HG03060 (cell line): ENCODE measurements at regions not wholly inside any gene's neighbourhood (a gene's known extent, or its start where the extent isn't known, plus 50 kb on each side); places are given as distances from the start of the nearest gene placed in this dataset.

Experiments
- ATAC-seq: cut with Tn5 transposase; IDR thresholded peaks from one replicate; pipeline ENCODE4 v1.9.1; 2021; ENCODE audit warnings: low read depth, moderate number of reproducible peaks; ENCODE audit not compliant: unreplicated experiment

DNA sequence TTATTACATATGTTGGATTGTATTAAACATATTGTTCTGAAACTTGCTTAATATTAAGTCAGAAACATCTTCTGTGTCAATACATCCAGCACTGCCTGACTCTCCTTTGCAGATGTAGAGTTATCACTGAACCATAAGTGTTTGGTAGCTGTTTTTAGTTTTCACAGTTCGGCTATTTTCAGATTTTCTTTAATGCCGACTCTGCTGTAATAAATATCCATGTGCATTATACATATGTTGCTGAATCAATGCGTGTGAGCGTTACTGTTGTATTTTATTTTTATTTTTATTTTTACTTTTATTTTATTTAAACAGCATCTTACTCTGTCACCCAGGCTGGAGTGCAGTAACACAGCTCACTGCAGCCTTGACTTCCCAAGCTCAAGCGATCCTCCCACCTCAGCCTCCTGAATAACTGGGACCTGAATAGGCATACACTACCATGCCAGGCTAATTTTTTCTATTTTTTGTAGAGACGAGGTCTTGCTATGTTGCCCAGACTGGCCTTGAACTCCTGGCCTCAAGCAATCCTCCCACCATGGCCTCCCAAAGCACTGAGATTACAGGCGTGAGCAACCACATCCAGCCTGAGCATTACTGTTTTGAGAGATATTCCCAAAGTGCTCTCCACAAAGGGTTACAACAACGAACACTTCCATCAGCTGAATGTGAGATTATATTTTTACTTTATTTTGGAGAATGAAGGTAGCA lies 50.7 kb upstream of the NOCT start:
- no peak for ATAC-seq

DNA sequence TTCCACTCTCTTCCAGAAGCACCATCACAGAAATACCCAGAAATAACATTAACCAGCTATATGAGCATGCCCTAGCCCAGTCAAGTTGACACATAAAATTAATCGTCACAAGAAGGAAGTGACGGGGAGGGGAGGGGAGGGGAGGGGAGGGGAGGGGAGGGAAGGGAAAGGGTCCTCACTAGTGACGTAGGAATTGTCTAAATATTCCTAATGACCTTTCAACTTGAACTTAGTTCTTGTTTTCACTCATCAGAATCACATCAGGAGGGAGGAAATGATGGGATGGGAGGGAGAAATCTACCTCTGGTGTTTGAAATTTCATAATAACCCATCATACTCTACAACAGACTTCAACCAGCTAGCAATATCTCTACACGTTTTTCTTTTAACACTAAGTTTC lies 52.2 kb upstream of the NOCT start:
- ATAC-seq: no peak

DNA sequence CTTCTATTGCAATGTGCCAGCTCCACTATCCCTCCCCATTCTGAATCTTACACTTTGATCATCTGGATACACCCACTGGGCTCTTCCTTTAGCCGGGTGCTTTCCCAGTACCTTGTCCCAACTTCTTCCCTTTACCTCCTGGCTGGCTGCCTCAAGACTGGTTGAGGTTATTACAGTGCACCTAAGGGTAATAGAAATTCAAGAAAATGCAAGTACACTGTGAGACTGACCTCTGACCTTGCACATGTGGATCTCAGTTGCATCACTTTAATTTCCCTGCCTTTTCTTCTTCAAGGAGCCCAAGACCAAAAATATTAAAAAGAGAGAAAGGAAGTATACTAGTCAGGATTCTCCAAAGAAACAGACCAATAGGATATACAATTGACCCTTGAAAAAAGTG lies 53.9 kb upstream of the NOCT start:
- no peak for ATAC-seq

DNA sequence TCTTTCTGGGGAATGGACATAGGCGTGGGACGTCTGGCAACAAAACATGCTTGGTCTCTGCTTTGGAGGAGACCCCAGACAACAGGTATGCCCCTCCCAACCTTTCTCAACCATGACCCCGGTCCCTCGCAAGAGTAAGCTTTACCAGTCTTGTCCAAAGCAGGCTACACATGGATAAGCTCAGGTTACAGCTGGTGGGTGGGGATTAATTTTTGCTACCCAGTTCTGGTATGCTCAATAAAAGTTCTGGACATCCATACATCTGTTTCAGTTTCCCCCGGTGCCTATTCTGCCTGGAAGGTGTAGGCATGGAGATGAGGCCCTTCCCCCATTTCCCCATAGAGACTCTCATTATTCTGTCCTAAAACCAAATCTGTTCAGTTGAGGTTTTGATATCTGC lies 54.5 kb upstream of the NOCT start:
- no peak for ATAC-seq

DNA sequence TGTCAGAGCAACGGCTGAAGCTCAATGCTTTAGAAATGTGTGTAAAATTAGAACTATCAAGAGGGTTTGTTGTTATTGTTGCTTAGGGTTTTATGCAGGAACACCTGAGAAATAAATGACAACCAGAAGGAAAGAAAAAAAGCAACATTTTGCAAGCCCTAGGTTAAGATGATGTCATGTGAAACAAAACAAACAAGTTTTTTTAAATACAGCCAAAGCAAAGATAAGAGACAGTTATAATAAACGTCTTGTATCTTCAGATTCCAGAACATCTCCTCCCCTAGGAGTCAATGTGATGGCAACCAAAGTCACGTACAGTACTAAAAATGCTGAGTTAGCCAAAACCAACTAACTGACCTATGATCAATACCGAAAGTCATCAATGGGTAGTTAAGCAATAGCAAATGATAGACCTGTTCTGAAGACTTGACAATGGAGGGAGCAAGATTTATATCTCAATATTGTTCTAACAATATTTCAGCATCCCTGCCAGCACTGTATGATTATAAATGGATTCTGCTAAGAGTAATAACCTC lies 55.3 kb upstream of the NOCT start:
- no peak for ATAC-seq

DNA sequence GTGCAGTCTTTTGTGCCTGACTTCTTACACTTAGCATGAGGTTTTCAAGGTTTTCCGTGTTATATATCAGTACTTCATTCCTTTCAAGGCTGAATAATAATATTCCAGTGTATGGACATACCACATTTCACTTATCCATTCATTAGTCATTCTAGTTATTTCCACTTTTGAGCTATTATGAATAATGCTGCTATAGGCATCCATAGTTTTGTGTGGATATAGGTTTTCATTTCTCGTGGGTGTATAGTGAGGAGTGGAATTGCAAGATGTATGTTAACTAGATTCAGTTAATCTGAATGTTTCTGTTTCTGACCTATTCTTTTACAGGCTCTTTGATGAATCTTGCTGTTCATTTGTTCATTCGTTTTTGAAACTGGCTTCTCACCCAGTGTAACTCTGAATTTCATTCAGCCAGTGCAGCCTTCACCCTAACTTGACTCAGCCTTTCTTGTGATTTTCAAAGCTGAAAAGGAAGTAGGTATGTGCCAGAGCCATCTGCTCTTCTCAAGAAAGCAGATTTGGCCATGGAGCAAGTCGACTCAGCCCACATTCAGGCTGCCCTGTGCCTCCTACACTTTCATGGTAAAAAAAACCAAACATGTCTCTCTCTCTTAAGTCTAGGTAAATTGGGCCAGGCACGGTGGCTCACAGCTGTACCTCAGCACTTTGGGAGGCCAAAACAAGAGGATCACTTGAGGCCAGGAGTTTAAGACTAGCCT lies 56.3 kb upstream of the NOCT start:
- ATAC-seq: no peak

DNA sequence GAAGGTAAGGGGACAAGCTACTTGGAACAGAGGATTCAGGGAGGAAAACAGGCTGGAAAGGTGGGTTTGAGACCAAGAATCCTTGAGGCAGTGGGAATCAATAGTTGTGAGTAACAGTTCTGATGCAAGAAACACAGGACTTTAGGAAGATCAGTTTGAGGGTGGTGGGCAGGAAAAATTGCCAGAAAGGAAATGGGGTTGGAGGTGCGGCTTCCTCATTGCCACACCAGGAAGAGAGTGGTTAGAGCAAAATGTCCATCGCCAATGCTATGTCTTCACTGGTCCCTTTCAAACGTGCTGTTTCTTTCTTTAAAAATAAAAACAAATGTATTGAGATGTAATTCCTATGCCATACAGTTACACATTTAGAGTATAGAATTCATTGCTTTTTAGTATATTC lies 57.1 kb upstream of the NOCT start:
- ATAC-seq: no peak

DNA sequence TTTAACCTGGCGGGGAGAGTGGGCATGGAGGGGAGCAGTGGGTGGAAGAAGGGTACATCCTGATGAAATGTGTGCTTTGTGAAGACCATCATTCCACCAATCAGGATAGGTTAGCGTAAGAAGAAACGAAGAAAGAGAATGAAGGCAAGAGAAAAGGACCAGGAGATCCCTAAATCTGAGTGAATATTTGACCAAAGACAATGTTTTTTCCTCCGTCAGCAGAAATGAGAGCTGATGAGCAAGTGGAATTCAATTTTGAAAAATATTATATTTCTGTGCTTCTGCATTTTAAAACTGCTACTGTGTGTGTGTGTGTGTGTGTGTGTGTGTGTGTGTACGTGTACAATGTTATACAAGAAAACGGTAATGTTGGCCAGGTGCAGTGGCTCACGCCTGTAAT lies 58.3 kb upstream of the NOCT start:
- ATAC-seq: no peak

DNA sequence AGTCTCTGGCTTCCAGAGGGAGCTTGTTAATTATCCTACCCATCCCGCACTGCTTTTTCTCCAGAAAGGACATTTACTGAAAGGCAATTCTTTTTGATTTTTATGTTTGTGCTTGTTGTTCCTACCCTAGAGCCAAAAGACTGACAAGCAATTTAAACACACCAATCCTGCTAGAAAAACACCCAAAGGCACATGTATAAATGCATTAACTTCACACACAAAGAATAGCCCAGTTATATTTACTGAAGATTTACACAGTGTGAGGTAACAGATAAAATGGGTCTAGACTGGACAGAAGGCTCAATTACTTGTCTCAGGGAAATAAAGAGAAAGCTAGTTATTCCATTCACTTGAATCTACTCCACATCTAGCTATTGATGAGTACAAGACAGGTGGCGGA lies 61.2 kb upstream of the NOCT start:
- no peak for ATAC-seq

DNA sequence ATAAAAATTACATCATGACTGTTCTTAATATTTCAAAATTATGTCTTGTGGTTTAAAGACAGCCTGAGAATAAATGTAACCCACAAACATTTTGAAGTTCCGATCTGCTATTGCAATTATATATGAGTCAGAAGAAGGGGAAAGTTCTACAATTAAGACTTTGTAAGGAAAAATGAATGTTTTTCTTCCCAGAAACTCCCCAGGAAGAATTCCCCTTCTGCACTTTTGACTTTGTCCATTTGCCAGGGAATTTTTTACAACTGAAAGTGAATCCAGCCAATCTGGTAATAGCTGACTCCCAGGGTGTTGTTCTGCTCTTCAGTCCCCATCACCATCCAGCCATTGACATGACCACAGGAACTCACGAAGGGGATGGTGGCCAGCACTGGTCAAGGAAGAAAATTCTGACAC lies 61.6 kb upstream of the NOCT start:
- no peak for ATAC-seq

DNA sequence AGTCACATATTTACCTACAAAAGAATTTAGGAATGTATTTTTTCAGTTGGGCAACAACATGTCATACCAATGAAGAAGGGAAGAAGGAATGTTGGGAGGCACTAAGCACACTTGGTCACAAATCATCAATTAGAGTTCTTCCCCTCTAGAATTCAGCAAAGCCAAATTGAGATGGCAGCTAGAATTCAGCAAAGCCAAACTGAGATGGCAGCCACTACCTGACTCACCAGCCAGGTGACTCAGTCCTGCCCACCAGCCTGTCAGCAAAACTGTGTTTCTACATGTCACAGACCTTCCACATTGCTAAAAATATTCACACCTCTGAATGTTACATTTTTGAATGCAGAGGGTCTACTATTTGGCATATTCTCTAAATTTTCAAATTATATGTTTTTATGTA lies 63.2 kb upstream of the NOCT start:
- ATAC-seq: no peak

DNA sequence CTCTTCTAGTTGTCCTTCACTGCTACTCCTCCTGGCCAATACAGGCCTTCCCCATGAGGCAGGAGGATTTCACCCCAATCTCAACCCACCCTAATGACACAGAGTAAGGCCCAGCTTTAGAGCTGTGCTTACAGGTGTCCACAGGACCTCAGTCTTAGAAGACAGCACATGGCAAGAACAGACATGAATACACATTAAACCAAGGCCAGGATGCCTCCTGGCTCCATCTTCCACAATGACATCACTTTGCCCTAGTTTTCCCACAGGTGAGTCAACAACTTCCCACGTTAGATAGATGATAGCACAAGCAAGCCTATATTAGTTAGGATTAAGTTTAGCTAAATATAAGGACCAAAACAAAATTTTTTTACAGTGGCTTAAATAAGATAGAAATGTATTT lies 63.8 kb upstream of the NOCT start:
- no peak for ATAC-seq

DNA sequence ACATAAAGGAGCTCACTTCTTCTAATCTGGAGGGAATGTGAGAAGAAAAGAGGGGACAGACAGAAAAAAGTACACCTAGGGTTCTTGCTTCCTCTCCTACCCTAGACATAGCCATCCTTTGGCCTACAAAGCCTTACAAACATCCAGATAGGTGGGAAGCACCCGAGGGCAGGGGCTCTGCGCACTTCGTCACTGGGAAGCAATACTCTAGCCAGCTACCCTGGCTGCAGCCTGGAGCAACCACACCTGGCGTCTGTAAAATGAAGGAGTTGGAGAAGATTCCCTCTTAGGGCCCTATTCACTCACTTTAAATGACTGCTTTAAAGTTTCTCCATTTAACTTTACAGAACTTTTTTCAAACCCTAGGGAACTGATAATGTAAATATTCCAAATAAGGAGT lies 65.7 kb upstream of the NOCT start:
- no peak for ATAC-seq

DNA sequence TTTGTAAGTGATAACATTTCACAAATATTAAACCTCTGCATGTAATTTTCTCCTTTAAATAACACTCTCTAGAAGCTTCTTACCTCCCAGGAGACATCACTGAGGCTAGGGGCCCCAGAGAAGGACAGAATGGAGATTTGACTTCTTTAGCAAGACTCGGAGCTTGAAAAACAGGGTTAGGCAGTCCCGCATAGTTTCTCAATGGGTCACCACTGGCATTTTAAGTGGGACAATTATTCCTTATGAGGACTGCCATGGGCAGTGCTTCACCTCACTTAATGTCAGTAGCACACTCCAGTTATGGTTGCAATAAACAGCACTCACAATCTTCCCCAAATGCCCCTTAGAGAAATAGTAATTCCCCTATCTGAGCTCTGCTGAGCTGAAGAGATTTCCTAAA lies 66.7 kb upstream of the NOCT start:
- no peak for ATAC-seq

DNA sequence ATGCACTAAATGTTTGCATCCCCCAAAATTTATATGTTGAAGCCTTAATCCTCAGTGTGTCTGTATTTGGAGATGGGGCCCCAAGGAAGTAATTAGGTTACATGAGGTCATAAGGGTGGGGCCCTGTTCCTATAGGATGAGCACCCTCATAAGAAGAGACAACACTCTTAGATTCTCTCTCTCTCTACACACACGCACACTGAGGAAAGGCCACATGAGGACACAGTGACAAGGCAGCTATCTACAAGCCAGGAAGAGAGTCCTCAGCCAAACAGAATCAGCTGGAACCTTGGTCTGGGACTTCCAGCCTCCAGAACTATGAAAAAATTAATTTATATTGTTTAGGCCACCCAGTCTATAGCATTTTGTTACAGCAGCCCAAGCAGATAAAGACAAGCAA lies 69.3 kb upstream of the NOCT start:
- no peak for ATAC-seq

DNA sequence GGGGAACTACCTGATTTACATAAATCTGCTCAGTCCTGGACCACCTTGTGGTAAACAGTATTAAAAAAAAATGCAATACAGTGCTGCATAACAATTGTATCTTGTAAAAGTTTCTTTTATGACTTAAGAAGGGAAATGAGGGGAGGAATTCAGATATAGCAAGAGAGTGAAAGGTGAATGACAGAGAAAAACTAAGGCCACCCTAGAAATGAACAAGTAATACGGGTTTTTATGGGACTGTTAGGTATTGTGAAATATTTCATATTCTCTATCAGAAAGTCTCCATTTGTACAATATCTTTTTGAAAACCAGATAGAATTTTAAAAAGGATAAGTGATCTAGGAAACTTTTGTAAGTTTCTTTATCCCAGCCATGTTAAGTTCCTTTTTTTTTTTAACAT lies 69.7 kb upstream of the NOCT start:
- ATAC-seq: no peak

DNA sequence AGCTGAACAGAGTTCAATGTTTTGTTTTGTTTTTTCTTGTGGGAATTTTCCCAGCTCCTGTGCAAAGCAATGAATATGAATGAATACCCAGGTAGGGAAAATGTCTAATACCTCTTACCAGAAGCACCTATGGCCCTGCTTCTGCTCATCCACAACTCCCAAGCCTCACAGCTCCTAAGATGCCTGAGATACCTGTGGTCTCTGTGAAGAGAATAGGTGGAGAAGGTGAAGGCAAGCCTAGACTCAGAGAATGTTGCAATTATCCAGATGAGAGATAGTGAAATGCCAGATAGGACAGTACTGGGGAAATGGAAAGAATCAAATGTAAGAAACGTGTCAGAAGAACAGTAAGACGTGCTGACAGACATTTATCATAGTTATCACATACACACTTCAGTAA lies 70.2 kb upstream of the NOCT start:
- ATAC-seq: no peak

DNA sequence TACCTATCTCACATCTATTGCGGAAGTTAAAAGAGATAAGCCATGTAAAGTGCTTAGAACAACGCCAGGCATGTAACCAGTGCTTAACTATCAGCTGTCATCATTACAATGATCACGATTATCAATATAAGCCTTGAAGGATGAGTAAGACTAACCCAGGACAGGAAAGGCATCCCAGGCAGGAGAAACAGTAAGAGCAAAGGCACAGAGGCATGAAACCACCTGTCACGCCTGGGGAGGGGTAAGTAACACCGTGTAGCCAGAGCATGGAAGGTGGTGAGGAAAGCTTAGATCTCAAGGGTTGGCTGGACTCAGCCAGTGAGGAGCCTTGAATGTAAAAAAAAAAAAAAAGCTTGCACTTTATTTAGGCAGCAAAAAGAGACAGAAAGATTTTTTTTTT lies 71.7 kb upstream of the NOCT start:
- no peak for ATAC-seq

DNA sequence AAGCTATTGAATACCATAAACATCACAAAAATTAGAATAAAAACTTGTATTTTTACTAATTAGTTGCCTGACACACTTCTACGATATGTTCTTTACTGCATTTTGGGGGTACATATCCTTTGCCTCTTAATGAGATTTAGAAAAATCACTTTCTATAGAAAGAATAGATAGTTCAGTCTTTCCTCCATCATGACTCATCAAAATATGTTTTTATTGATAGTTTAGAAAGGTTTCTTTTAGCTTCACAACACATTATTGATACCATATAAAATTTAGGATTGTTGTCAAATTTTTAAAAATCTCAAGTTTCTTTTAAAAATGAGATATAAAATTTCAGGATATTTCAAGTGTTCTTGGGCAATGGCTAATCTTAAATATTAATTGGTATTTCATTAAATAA lies 74.5 kb upstream of the NOCT start:
- ATAC-seq: no peak

DNA sequence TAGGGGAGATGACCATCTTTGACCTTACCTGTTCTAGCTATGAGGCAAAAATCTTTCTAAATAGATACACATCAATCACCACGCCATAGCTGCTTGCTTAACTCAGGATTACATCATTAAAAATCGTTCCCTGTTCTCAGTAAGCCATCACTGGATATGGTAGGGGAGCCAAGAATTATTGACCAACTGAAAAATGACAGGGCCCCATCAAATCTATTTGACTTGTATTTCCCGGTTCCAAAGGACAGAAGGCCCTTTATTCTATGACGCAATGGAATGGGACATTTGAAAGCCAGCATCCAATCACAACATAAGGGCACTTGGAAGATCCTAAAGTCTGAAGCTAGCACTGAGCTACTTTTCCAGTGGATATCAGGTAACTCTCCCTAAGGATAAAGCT lies 75.6 kb upstream of the NOCT start:
- ATAC-seq: no peak

DNA sequence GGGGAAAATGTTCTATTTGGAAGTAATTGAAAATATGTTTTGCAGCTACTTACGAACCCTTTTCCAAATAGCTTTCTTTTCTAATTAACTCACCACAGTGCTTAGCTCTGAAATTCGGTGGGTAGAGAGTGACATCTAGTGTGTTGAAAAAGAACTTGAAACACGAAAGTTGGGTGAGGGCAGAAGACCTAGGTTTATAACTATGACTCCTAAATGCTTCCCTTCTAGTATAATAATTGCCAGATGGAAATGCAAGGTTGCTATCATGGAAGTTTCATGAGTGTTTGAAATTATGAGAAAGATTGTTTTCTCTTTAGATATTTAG lies 77.3 kb upstream of the NOCT start:
- ATAC-seq: no peak

DNA sequence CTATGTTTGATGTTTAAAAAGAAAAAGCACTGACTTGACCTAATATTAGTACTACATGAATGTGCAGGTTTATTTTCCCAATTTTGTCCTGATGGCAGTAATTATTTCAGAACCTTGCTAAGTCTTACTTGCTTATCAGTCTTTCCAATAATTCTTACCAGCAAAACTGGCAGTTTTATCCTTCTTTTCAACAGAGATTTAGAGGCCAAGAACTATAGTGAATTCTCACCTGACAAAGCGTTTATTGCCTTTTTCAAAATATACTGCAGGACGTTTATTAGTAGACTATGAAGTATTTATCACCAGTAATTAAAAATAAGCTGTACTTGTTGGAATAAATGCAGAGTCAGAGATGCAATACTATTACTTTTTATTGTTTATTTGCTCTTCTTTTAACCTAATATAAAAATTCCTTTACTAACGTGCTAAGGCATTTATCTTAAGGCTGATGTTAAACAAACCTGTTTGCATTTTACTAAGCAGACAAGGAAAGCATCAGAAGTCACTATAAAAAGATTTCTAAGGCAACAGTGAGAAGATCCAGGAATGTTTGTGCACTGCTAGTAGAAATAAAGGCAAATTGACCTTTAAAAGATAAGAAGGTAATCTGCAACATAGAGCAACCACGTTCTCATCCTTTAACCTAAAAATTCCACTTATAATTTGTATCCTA lies 80.3 kb upstream of the NOCT start:
- ATAC-seq: no peak
